OCI-LY1 (cell line): ENCODE measurements at regions not wholly inside any gene's neighbourhood (a gene's known extent, or its start where the extent isn't known, plus 50 kb on each side); places are given as distances from the start of the nearest gene placed in this dataset.

Experiments used
- H2AFZ ChIP-seq: fragments of 200-600 bp; sonication (generic), shearing (Covaris generic); 2 replicates; pipeline ENCODE4 v1.6.0; 2014; ENCODE audit warnings: antibody characterized with exemption, mild to moderate bottlenecking, low read length
- H3F3A ChIP-seq: fragments of 200-600 bp; sonication (generic), shearing (Covaris generic); 2 replicates; pipeline ENCODE4 v1.6.0; 2014; ENCODE audit warnings: mild to moderate bottlenecking, antibody characterized with exemption, low read length, moderate library complexity; ENCODE audit not compliant: insufficient read depth
- H3K27ac ChIP-seq: fragments of 200-600 bp; sonication (generic); 2 replicates; pipeline ENCODE4 v1.5.1; 2014; ENCODE audit warnings: low read length, mixed run types, mild to moderate bottlenecking, low read depth; ENCODE audit not compliant: poor library complexity, severe bottlenecking
- H3K27me3 ChIP-seq: fragments of 200-600 bp; sonication (generic); 2 replicates; pipeline ENCODE4 v1.6.0; 2014; ENCODE audit warnings: antibody characterized with exemption, mild to moderate bottlenecking, low read length, moderate library complexity; ENCODE audit not compliant: insufficient read depth
- H3K36me3 ChIP-seq: fragments of 200-600 bp; sonication (generic); 2 replicates; pipeline ENCODE4 v1.6.1; 2014; ENCODE audit warnings: mild to moderate bottlenecking, antibody characterized with exemption, low read length, moderate library complexity, mixed read lengths; ENCODE audit not compliant: insufficient read depth
- H3K4me1 ChIP-seq: fragments of 200-600 bp; sonication (generic); 2 replicates; pipeline ENCODE4 v1.5.1; 2014; ENCODE audit warnings: mild to moderate bottlenecking, low read length, moderate library complexity; ENCODE audit not compliant: insufficient read depth, severe bottlenecking
- H3K4me2 ChIP-seq: fragments of 200-600 bp; sonication (generic), shearing (Covaris generic); 2 replicates; pipeline ENCODE4 v1.6.1; 2014; ENCODE audit warnings: low read length
- H3K4me3 ChIP-seq: fragments of 200-600 bp; sonication (generic); 2 replicates; pipeline ENCODE4 v1.5.1; 2014; ENCODE audit warnings: low read length, low read depth, mild to moderate bottlenecking, mixed read lengths; ENCODE audit not compliant: poor library complexity, severe bottlenecking
- H3K79me2 ChIP-seq: fragments of 200-600 bp; shearing (Covaris generic); 2 replicates; pipeline ENCODE4 v1.6.1; 2016; ENCODE audit warnings: mixed run types, low read length, mixed read lengths; ENCODE audit not compliant: insufficient read depth
- H3K9ac ChIP-seq: fragments of 200-600 bp; sonication (generic), shearing (Covaris generic); 2 replicates; pipeline ENCODE4 v1.6.1; 2014; ENCODE audit warnings: mild to moderate bottlenecking, low read length, mixed read lengths
- H3K9me2 ChIP-seq: fragments of 200-600 bp; sonication (generic), shearing (Covaris generic); 2 replicates; pipeline ENCODE4 v1.6.1; 2014; ENCODE audit warnings: low read depth, mild to moderate bottlenecking, low read length, mixed read lengths
- H3K9me3 ChIP-seq: fragments of 200-600 bp; shearing (Covaris generic); 2 replicates; pipeline ENCODE4 v1.6.1; 2014; ENCODE audit warnings: low read length, mixed read lengths
- H4K20me1 ChIP-seq: fragments of 200-600 bp; sonication (generic), shearing (Covaris generic); 2 replicates; pipeline ENCODE4 v1.6.0; 2016; ENCODE audit warnings: mild to moderate bottlenecking, low read length; ENCODE audit not compliant: insufficient read depth
- CTCF ChIP-seq: fragments of 200-600 bp; sonication (generic), shearing (Covaris generic); IDR thresholded peaks from 2 replicates; pipeline ENCODE4 v1.5.1; 2017; ENCODE audit warnings: mild to moderate bottlenecking, antibody characterized with exemption, low read length, moderate library complexity, mixed read lengths
- EZH2 ChIP-seq: fragments of 200-600 bp; sonication (generic), shearing (Covaris generic); IDR thresholded peaks from 2 replicates; pipeline ENCODE4 v1.8.0; 2017; ENCODE audit warnings: borderline replicate concordance, mixed run types, mild to moderate bottlenecking, antibody characterized with exemption, low read length, moderate library complexity, mixed read lengths

DNA sequence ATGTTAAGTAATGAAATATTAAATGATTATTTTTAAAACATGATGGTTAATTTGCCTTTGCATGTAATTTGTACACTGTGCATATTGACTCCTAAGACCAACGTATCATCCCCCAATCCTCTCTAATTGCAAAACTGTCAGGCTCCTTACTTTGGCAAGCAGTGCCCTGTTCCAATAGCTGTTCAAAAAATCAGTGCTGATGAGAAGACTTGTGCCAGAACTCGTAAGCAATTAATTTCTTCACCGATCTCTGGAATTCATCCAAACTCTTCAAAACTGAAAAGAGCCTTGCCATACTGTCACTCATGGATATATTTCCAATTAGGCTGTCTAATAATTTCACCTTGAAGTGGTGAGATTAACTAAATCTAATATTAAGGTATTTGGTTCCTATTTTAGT, 493.9 kb upstream of the NDST4 start:
- no peaks in the 10 kb centered on the region for H3F3A ChIP-seq
- H3K9me2 ChIP-seq = no peaks in the 10 kb centered on the region
- H3K27me3 ChIP-seq = no peaks in the 10 kb centered on the region
- H4K20me1 ChIP-seq = no peaks in the 10 kb centered on the region
- no peak overlapping the region for H3K27ac ChIP-seq
- no peak overlapping the region for H3K4me2 ChIP-seq
- no peaks in the 10 kb centered on the region for H3K9me3 ChIP-seq
- no peak overlapping the region for H2AFZ ChIP-seq
- TF ChIP-seq EZH2 = no peak
- TF ChIP-seq CTCF = no peak
- no peaks in the 10 kb centered on the region for H3K79me2 ChIP-seq
- no peaks in the 10 kb centered on the region for H3K36me3 ChIP-seq
- no peak overlapping the region for H3K9ac ChIP-seq
- no peaks in the 10 kb centered on the region for H3K4me1 ChIP-seq
- no peak overlapping the region for H3K4me3 ChIP-seq

GRCh38 chr4:115596265-115597001, 483.0 kb upstream of the NDST4 start:
- no peaks in the 10 kb centered on the region for H3K4me1 ChIP-seq
- H3K4me3 ChIP-seq = no peak overlapping the region
- no peaks in the 10 kb centered on the region for H3K36me3 ChIP-seq
- H3K27ac ChIP-seq = no peak overlapping the region
- H2AFZ ChIP-seq = no peak overlapping the region
- TF ChIP-seq CTCF (no peak), EZH2 (no peak)
- H3F3A ChIP-seq = no peaks in the 10 kb centered on the region
- no peaks in the 10 kb centered on the region for H3K27me3 ChIP-seq
- no peaks in the 10 kb centered on the region for H3K9me2 ChIP-seq
- no peak overlapping the region for H3K9ac ChIP-seq
- no peaks in the 10 kb centered on the region for H4K20me1 ChIP-seq
- no peaks in the 10 kb centered on the region for H3K79me2 ChIP-seq
- H3K4me2 ChIP-seq = no peak overlapping the region
- no peaks in the 10 kb centered on the region for H3K9me3 ChIP-seq

DNA sequence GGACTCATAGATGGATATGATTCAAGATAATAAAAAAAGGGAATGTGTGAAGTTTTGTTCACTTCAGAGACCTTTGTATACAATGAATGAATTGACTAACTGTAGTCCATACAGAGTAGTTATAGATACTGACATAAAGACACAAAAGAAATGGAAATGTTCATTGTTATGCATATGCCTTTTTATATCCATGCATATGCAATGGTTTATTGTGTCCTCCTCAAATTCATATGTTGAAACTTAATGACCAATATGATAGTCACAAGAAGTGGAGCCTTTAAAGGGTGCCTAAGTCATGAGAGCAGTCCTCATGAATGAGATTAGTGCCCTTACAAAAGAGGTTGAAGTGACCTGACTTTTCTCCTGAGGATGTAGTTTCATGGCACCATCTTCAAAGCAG, 467.5 kb upstream of the NDST4 start:
- no peak overlapping the region for H3K4me2 ChIP-seq
- no peak overlapping the region for H3K4me3 ChIP-seq
- no peaks in the 10 kb centered on the region for H3K9me2 ChIP-seq
- TF ChIP-seq EZH2 (no peak), CTCF (no peak)
- no peaks in the 10 kb centered on the region for H3F3A ChIP-seq
- H3K27ac ChIP-seq = no peak overlapping the region
- H3K79me2 ChIP-seq = no peaks in the 10 kb centered on the region
- H2AFZ ChIP-seq = no peak overlapping the region
- H3K27me3 ChIP-seq = no peaks in the 10 kb centered on the region
- H3K4me1 ChIP-seq = no peaks in the 10 kb centered on the region
- no peaks in the 10 kb centered on the region for H4K20me1 ChIP-seq
- H3K9ac ChIP-seq = no peak overlapping the region
- no peaks in the 10 kb centered on the region for H3K36me3 ChIP-seq
- H3K9me3 ChIP-seq = no peaks in the 10 kb centered on the region
